Smooth muscle cell (in vitro differentiated cells): ENCODE measurements at regions not wholly inside any gene's neighbourhood (a gene's known extent, or its start where the extent isn't known, plus 50 kb on each side); places are given as distances from the start of the nearest gene placed in this dataset.
"Not testable (repeated sequence)": the region's sequence is repeated elsewhere in the genome, so short reads cannot be mapped to it uniquely, and the experiment has no call there.

Experiments
- DNase-seq: peaks from one replicate; lab custom pipeline; 2025; ENCODE audit not compliant: unreplicated experiment; lab: John Stamatoyannopoulos, UW
- H2AFZ ChIP-seq: fragments of 200-600 bp; sonication (generic); 2 replicates; pipeline ENCODE4 v1.6.0; 2016; ENCODE audit warnings: antibody characterized with exemption, low read depth, mild to moderate bottlenecking
- H3F3A ChIP-seq: fragments of 200-600 bp; sonication (generic); 2 replicates; pipeline ENCODE4 v1.6.0; 2017; ENCODE audit warnings: antibody characterized with exemption, low read depth
- H3K27ac ChIP-seq: fragments of 200-600 bp; sonication (generic); 2 replicates; pipeline ENCODE4 v1.5.1; 2016; ENCODE audit warnings: low read depth, mild to moderate bottlenecking
- H3K27me3 ChIP-seq: fragments of 200-600 bp; sonication (generic); 2 replicates; pipeline ENCODE4 v1.6.1; 2016; ENCODE audit warnings: low read depth, mild to moderate bottlenecking
- H3K36me3 ChIP-seq: fragments of 200-600 bp; sonication (generic); 2 replicates; pipeline ENCODE4 v1.5.1; 2016; ENCODE audit warnings: low read depth
- H3K4me1 ChIP-seq: fragments of 200-600 bp; sonication (generic); 2 replicates; pipeline ENCODE4 v1.5.1; 2016; ENCODE audit warnings: low read depth
- H3K4me2 ChIP-seq: fragments of 200-600 bp; sonication (generic); 2 replicates; pipeline ENCODE4 v1.6.0; 2016; ENCODE audit warnings: mild to moderate bottlenecking
- H3K4me3 ChIP-seq: fragments of 200-600 bp; sonication (generic); 2 replicates; pipeline ENCODE4 v1.5.1; 2016; ENCODE audit warnings: mild to moderate bottlenecking
- H3K79me2 ChIP-seq: fragments of 200-600 bp; sonication (generic); 2 replicates; pipeline ENCODE4 v1.6.0; 2016; ENCODE audit warnings: low read depth, mild to moderate bottlenecking
- H3K9ac ChIP-seq: fragments of 200-600 bp; sonication (generic); 2 replicates; pipeline ENCODE4 v1.6.0; 2016; ENCODE audit warnings: low read depth
- H3K9me3 ChIP-seq: fragments of 200-600 bp; sonication (generic); replicated peaks from 2 replicates; pipeline ENCODE4 v1.5.1; 2016; ENCODE audit warnings: low read depth
- H4K20me1 ChIP-seq: fragments of 200-600 bp; sonication (generic); 2 replicates; pipeline ENCODE4 v1.6.0; 2016; ENCODE audit warnings: low read depth
- CTCF ChIP-seq: fragments of 200-600 bp; sonication (generic); IDR thresholded peaks from 2 replicates; pipeline ENCODE4 v1.5.1; 2017; ENCODE audit warnings: borderline replicate concordance, mild to moderate bottlenecking, antibody characterized with exemption; ENCODE audit not compliant: insufficient read depth, poor library complexity, severe bottlenecking
- WGBS: methylation state at CpG from one replicate; pipeline ENCODE4 v1.1.7; 2016; ENCODE audit warnings: low lambda C conversion rate; 5-methylcytosine and 5-hydroxymethylcytosine counted together

GRCh38 chr11:110514967-110515366 lies 85.2 kb downstream of the FDX1 start:
- DNase-seq: no peak
- WGBS: 94% methylated on average over 4 of the region's 4 CpGs
- Histone ChIP-seq H3K4me3 (no peak overlapping the region), H3K9me3 (no peaks in the 10 kb centered on the region), H3K27ac (no peak overlapping the region), H2AFZ (no peak overlapping the region), H4K20me1 (no peaks in the 10 kb centered on the region), H3K27me3 (no peaks in the 10 kb centered on the region), H3K9ac (no peak overlapping the region), H3F3A (no peaks in the 10 kb centered on the region), H3K4me2 (no peak overlapping the region), H3K36me3 (no peaks in the 10 kb centered on the region), H3K4me1 (no peaks in the 10 kb centered on the region), H3K79me2 (no peaks in the 10 kb centered on the region)
- TF ChIP-seq CTCF: no peak

DNA sequence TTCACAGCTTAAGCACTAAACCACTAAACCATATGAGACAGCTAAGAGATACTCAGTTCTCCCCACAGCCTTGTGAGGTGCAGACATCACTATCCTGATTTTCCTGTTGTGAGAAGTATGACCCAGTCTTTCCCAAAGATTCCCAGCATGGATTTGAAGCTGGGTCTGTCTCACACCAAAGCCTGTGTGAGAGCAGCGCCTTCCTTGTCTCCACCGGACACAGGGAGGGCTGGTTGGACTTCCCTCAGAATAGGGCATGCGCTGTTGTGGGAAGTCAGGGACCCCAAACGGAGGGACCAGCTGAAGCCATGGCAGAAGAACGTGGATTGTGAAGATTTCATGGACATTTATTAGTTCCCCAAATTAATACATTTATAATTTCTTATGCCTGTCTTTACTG lies 87.6 kb downstream of the FDX1 start:
- H3K4me1 ChIP-seq, H3K4me2 ChIP-seq, H3K4me3 ChIP-seq, H3K27me3 ChIP-seq, H3K79me2 ChIP-seq, H3K9me3 ChIP-seq, H3K36me3 ChIP-seq, H4K20me1 ChIP-seq, H3K27ac ChIP-seq, H2AFZ ChIP-seq, H3F3A ChIP-seq, H3K9ac ChIP-seq, DNase-seq: not testable (repeated sequence)
- 95% methylated on average over 5 of the region's 5 CpGs for WGBS

- 87% methylated on average over 5 of the region's 5 CpGs for WGBS
- no peak for DNase-seq
- no peak for TF ChIP-seq CTCF
Observed at GRCh38 chr11:110518809-110519514, 89.2 kb downstream of the FDX1 start.

GRCh38 chr11:110519796-110520195 lies 90.0 kb downstream of the FDX1 start:
- Histone ChIP-seq H3K4me2 (no peak overlapping the region), H3K27ac (no peak overlapping the region), H3K36me3 (no peaks in the 10 kb centered on the region), H3K9ac (no peak overlapping the region), H3K9me3 (no peaks in the 10 kb centered on the region), H3F3A (no peaks in the 10 kb centered on the region), H2AFZ (no peak overlapping the region), H3K4me1 (no peaks in the 10 kb centered on the region), H3K79me2 (no peaks in the 10 kb centered on the region), H3K4me3 (no peak overlapping the region), H3K27me3 (no peaks in the 10 kb centered on the region), H4K20me1 (no peaks in the 10 kb centered on the region)
- WGBS: 94% methylated on average over 2 of the region's 2 CpGs
- TF ChIP-seq CTCF: no peak
- DNase-seq: no peak

More at GRCh38 chr11:110518809-110519514, 89.2 kb downstream of the FDX1 start:
- H3K27ac ChIP-seq: no peak overlapping the region
- no peaks in the 10 kb centered on the region for H3K27me3 ChIP-seq
- H3F3A ChIP-seq: no peaks in the 10 kb centered on the region
- no peaks in the 10 kb centered on the region for H3K4me1 ChIP-seq
- no peak overlapping the region for H2AFZ ChIP-seq
- no peaks in the 10 kb centered on the region for H3K36me3 ChIP-seq
- no peaks in the 10 kb centered on the region for H3K79me2 ChIP-seq
- H3K9ac ChIP-seq: no peak overlapping the region
- H4K20me1 ChIP-seq: no peaks in the 10 kb centered on the region
- no peak overlapping the region for H3K4me3 ChIP-seq
- H3K9me3 ChIP-seq: no peaks in the 10 kb centered on the region
- H3K4me2 ChIP-seq: no peak overlapping the region
